ENCODE measurements at regions not wholly inside any gene's neighbourhood (a gene's known extent, or its start where the extent isn't known, plus 50 kb on each side); places are given as distances from the start of the nearest gene placed in this dataset.
A peak's percentile ranks its signal among the peaks of the same experiment; 100 is the strongest.

GRCh38 chr1:25131794-25132193, 100.5 kb downstream of the SYF2 start:
- H3K4me3 ChIP-seq (ENCODE audit: low read depth, low read length) = no peak overlapping the region
- TF ChIP-seq CTCF (IDR thresholded peaks at IDR 0.05; ENCODE audit: low read depth, low read length) = no peak

- no peak for TF ChIP-seq CTCF (IDR thresholded peaks at IDR 0.05; ENCODE audit: low read depth, low read length)
- no peak overlapping the region for H3K4me3 ChIP-seq (ENCODE audit: low read depth, low read length)
Measured at GRCh38 chr1:25130895-25131294, 101.4 kb downstream of the SYF2 start.

GRCh38 chr1:25129380-25129779, 102.9 kb downstream of the SYF2 start:
- no peak overlapping the region for H3K4me3 ChIP-seq (ENCODE audit: low read depth, low read length)
- TF ChIP-seq CTCF (IDR thresholded peaks at IDR 0.05; ENCODE audit: low read depth, low read length) = no peak

GRCh38 chr1:25128121-25128621, 104.1 kb downstream of the SYF2 start:
- no peak for TF ChIP-seq CTCF (IDR thresholded peaks at IDR 0.05; ENCODE audit: low read depth, low read length)
- peak overlapping the region; percentile 32 for H3K4me3 ChIP-seq (ENCODE audit: low read depth, low read length)

GRCh38 chr1:25126562-25126961, 105.7 kb downstream of the SYF2 start:
- no peak overlapping the region for H3K4me3 ChIP-seq (ENCODE audit: low read depth, low read length)
- no peak for TF ChIP-seq CTCF (IDR thresholded peaks at IDR 0.05; ENCODE audit: low read depth, low read length)

GRCh38 chr1:25123551-25123950, 108.8 kb downstream of the SYF2 start:
- no peak overlapping the region for H3K4me3 ChIP-seq (ENCODE audit: low read depth, low read length)
- TF ChIP-seq CTCF (IDR thresholded peaks at IDR 0.05; ENCODE audit: low read depth, low read length) = no peak

GRCh38 chr1:25122747-25123146, 109.6 kb downstream of the SYF2 start:
- no peak overlapping the region for H3K4me3 ChIP-seq (ENCODE audit: low read depth, low read length)
- TF ChIP-seq CTCF (IDR thresholded peaks at IDR 0.05; ENCODE audit: low read depth, low read length) = no peak

Measured in WI38 (cell line).